HepG2 (cell line): ENCODE measurements at regions not wholly inside any gene's neighbourhood (a gene's known extent, or its start where the extent isn't known, plus 50 kb on each side); places are given as distances from the start of the nearest gene placed in this dataset.

Source experiments
- AKNA ChIP-seq: sonication (generic); formaldehyde crosslinking; IDR thresholded peaks from 2 replicates; pipeline ENCODE4 v1.4.0; 2020; ENCODE audit warnings: missing genetic modification reagents, borderline replicate concordance
- CHD2 ChIP-seq: IDR thresholded peaks from 2 replicates; pipeline ENCODE4 v1.6.1; 2011; ENCODE audit warnings: low read depth, low read length, improper control_type of control experiment
- HMG20B ChIP-seq: conservative IDR thresholded peaks from 2 replicates; pipeline ENCODE4 v1.6.1; 2016; ENCODE audit warnings: missing genetic modification reagents, missing compliant biosample characterization
- IRF9 ChIP-seq: sonication (generic); formaldehyde crosslinking; IDR thresholded peaks from 2 replicates; pipeline ENCODE4 v1.8.0; 2022; ENCODE audit warnings: missing genetic modification reagents, mild to moderate bottlenecking, borderline replicate concordance
- NONO ChIP-seq, 2 experiments: fragments of 450-650 bp in 1 of 2; sonication (generic) in 1 of 2; formaldehyde crosslinking in 1 of 2; IDR thresholded peaks in 1 of 2; conservative IDR thresholded peaks in 1 of 2; 2 replicates each; pipeline versions ENCODE4 v1.6.1 to v1.8.0; 2017 to 2022; ENCODE audit warnings: mild to moderate bottlenecking in 1 of 2, missing genetic modification reagents in 1 of 2, moderate library complexity in 1 of 2
- SRF ChIP-seq: IDR thresholded peaks from 2 replicates; pipeline ENCODE4 v1.6.1; 2011; ENCODE audit warnings: mild to moderate bottlenecking, low read depth, low read length, moderate library complexity
- ZFP82 ChIP-seq: sonication (generic); formaldehyde crosslinking; IDR thresholded peaks from 2 replicates; pipeline ENCODE4 v1.5.1; 2020; ENCODE audit warnings: mild to moderate bottlenecking, missing genetic modification reagents, borderline replicate concordance
- ZNF639 ChIP-seq: conservative IDR thresholded peaks from 2 replicates; pipeline ENCODE4 v1.6.1; 2018; ENCODE audit warnings: missing genetic modification reagents
- ZNF644 ChIP-seq: IDR thresholded peaks from 2 replicates; pipeline ENCODE4 v1.6.1; 2016; ENCODE audit warnings: low read depth
- ZNF766 ChIP-seq: sonication (generic); formaldehyde crosslinking; IDR thresholded peaks from 2 replicates; pipeline ENCODE4 v1.5.0; 2020; ENCODE audit warnings: missing genetic modification reagents, borderline replicate concordance
- TF ChIP-seq, protein P1 (sequence below): sonication (generic); formaldehyde crosslinking; IDR thresholded peaks from 2 replicates; pipeline ENCODE4 v1.4.0; 2020; ENCODE audit warnings: missing genetic modification reagents

DNA sequence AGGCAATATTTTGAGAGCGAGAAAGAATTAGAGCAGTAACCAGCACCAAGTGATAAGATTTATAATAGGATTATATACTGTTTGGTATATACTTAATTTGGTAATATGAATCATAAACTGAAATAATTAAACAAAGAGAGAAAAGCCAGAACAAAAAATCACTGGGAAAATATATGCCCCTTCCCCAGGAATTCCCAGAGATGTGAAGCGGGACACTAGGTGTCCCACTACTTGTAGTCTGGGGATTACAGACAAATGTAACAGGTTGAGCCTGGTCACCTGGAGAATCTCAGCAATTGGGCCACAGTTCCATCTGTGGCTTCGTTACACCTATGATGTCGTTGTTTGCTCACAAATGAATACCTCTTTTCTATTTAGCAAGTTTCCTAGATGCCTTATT is 256.1 kb upstream of the CHAC2 start (continued):
- TF ChIP-seq, protein P1, sequence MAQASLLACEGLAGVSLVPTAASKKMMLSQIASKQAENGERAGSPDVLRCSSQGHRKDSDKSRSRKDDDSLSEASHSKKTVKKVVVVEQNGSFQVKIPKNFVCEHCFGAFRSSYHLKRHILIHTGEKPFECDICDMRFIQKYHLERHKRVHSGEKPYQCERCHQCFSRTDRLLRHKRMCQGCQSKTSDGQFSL (CRISPR knock-in tag): no peak
- TF ChIP-seq SRF: no peak
- no peak for TF ChIP-seq HMG20B (CRISPR knock-in tag)
- TF ChIP-seq AKNA: no peak
- no peak for TF ChIP-seq CHD2
- TF ChIP-seq NONO (IDR thresholded peaks at IDR 0.05): no peak
- no peak for TF ChIP-seq NONO (CRISPR knock-in tag; conservative IDR thresholded peaks at IDR 0.05)
- TF ChIP-seq ZNF766: no peak
- no peak for TF ChIP-seq ZNF644 (CRISPR knock-in tag)
- TF ChIP-seq ZNF639 (CRISPR knock-in tag): no peak
- TF ChIP-seq ZFP82 (CRISPR knock-in tag): no peak
- no peak for TF ChIP-seq IRF9 (CRISPR knock-in tag)
- TF ChIP-seq, all 625 proteins: peak for 0
